ENCODE measurements at regions not wholly inside any gene's neighbourhood (a gene's known extent, or its start where the extent isn't known, plus 50 kb on each side); places are given as distances from the start of the nearest gene placed in this dataset.

GRCh38 chr5:118441956-118442355 is 546.4 kb downstream of the DTWD2 start:
- Mint-ChIP-seq H3K27ac (ENCODE audit: unreplicated experiment) (no peak overlapping the region), H3K9me3 (ENCODE audit: low read depth) (peaks cover 12% of the 10 kb centered on the region), H3K36me3 (ENCODE audit: low read depth) (no peaks in the 10 kb centered on the region), H3K4me3 (ENCODE audit: unreplicated experiment) (no peak overlapping the region), H3K27me3 (ENCODE audit: low read depth) (no peaks in the 10 kb centered on the region), H3K4me1 (ENCODE audit: low read depth) (peaks cover 45% of the 10 kb centered on the region)
- DNase-seq (ENCODE audit: low spot score): no peak
- no peak for TF ChIP-seq CTCF (IDR thresholded peaks at IDR 0.05)

- no peak for DNase-seq (ENCODE audit: low spot score)
- no peak for TF ChIP-seq CTCF (IDR thresholded peaks at IDR 0.05)
- no peaks in the 10 kb centered on the region for H3K36me3 Mint-ChIP-seq (ENCODE audit: low read depth)
- H3K4me3 Mint-ChIP-seq (ENCODE audit: unreplicated experiment): no peak overlapping the region
- H3K9me3 Mint-ChIP-seq (ENCODE audit: low read depth): peaks cover 12% of the 10 kb centered on the region
- H3K27ac Mint-ChIP-seq (ENCODE audit: unreplicated experiment): no peak overlapping the region
- no peaks in the 10 kb centered on the region for H3K27me3 Mint-ChIP-seq (ENCODE audit: low read depth)
- peaks cover 42% of the 10 kb centered on the region for H3K4me1 Mint-ChIP-seq (ENCODE audit: low read depth)
Measured at GRCh38 chr5:118441034-118441433, 547.3 kb downstream of the DTWD2 start.

- Mint-ChIP-seq H3K4me1 (ENCODE audit: low read depth) (peaks cover 37% of the 10 kb centered on the region), H3K27ac (ENCODE audit: unreplicated experiment) (no peak overlapping the region), H3K36me3 (ENCODE audit: low read depth) (no peaks in the 10 kb centered on the region), H3K9me3 (ENCODE audit: low read depth) (peaks cover 12% of the 10 kb centered on the region), H3K27me3 (ENCODE audit: low read depth) (no peaks in the 10 kb centered on the region), H3K4me3 (ENCODE audit: unreplicated experiment) (no peak overlapping the region)
- no peak for DNase-seq (ENCODE audit: low spot score)
- TF ChIP-seq CTCF (IDR thresholded peaks at IDR 0.05): no peak
Measured at GRCh38 chr5:118440496-118440895, 547.9 kb downstream of the DTWD2 start.

GRCh38 chr5:118439831-118440230 is 548.5 kb downstream of the DTWD2 start:
- DNase-seq (ENCODE audit: low spot score): no peak
- Mint-ChIP-seq H3K4me3 (ENCODE audit: unreplicated experiment) (no peak overlapping the region), H3K9me3 (ENCODE audit: low read depth) (peaks cover 12% of the 10 kb centered on the region), H3K4me1 (ENCODE audit: low read depth) (peaks cover 31% of the 10 kb centered on the region), H3K27ac (ENCODE audit: unreplicated experiment) (no peak overlapping the region), H3K27me3 (ENCODE audit: low read depth) (no peaks in the 10 kb centered on the region), H3K36me3 (ENCODE audit: low read depth) (no peaks in the 10 kb centered on the region)
- TF ChIP-seq CTCF (IDR thresholded peaks at IDR 0.05): no peak

GRCh38 chr5:118435131-118435530 is 553.2 kb downstream of the DTWD2 start:
- peaks cover 10% of the 10 kb centered on the region for H3K4me1 Mint-ChIP-seq (ENCODE audit: low read depth)
- DNase-seq (ENCODE audit: low spot score): no peak
- no peaks in the 10 kb centered on the region for H3K36me3 Mint-ChIP-seq (ENCODE audit: low read depth)
- TF ChIP-seq CTCF (IDR thresholded peaks at IDR 0.05): no peak
- H3K9me3 Mint-ChIP-seq (ENCODE audit: low read depth): no peaks in the 10 kb centered on the region
- H3K27me3 Mint-ChIP-seq (ENCODE audit: low read depth): no peaks in the 10 kb centered on the region
- H3K4me3 Mint-ChIP-seq (ENCODE audit: unreplicated experiment): no peak overlapping the region
- H3K27ac Mint-ChIP-seq (ENCODE audit: unreplicated experiment): no peak overlapping the region
